Naive thymus-derived CD4-positive, alpha-beta T cell (primary cell): ENCODE measurements at regions not wholly inside any gene's neighbourhood (a gene's known extent, or its start where the extent isn't known, plus 50 kb on each side); places are given as distances from the start of the nearest gene placed in this dataset.

Experiments used
- ATAC-seq: fragments of 150-1000 bp; cut with Tn5 transposase; 2 replicates; pipeline ENCODE4 v1.10.0; 2021; ENCODE audit warnings: mild to moderate bottlenecking, moderate library complexity
- CTCF ChIA-PET: fragments of 350-600 bp; sonication (Branson Sonifier 250); formaldehyde crosslinking; loops from one replicate; lab custom pipeline; 2021; ENCODE audit warnings: antibody characterized with exemption; lab: Charles Lee
- POLR2A ChIA-PET: fragments of 350-600 bp; sonication (Branson Sonifier 250); formaldehyde crosslinking; loops from one replicate; lab custom pipeline; 2021; ENCODE audit warnings: antibody characterized with exemption, inconsistent platforms; lab: Charles Lee
- DNase-seq, 9 donors: peaks; one replicate each; pipeline versions ENCODE4 v3.0.0 to v3.0.0-alpha.2; 2020 to 2022; ENCODE audit warnings: mixed read lengths in 1 of 9
- H3K27ac ChIP-seq: one replicate; pipeline ENCODE4 v1.7.0; 2013; ENCODE audit warnings: mild to moderate bottlenecking, low read depth, low read length, moderate library complexity
- H3K27me3 ChIP-seq, 2 donors: one replicate each; pipeline ENCODE4 v1.7.0; 2013; ENCODE audit warnings: low read length in 2 of 2, mild to moderate bottlenecking in 2 of 2, moderate library complexity in 2 of 2; ENCODE audit not compliant: control insufficient read depth in 2 of 2, insufficient read depth in 2 of 2
- H3K36me3 ChIP-seq, 3 experiments: 1 replicate in 2 of 3; 2 replicates in 1 of 3; pipeline ENCODE4 v1.7.0; 2013; ENCODE audit warnings: low read length in 3 of 3, mild to moderate bottlenecking in 3 of 3, moderate library complexity in 1 of 3; ENCODE audit not compliant: insufficient read depth in 3 of 3, control insufficient read depth in 2 of 3
- H3K4me1 ChIP-seq, 2 donors: one replicate each; pipeline ENCODE4 v1.7.0; 2013; ENCODE audit warnings: low read length in 2 of 2, mild to moderate bottlenecking in 2 of 2, moderate library complexity in 1 of 2; ENCODE audit not compliant: control insufficient read depth in 2 of 2, insufficient read depth in 2 of 2
- H3K4me3 ChIP-seq: 2 replicates; pipeline ENCODE4 v1.7.0; 2013; ENCODE audit warnings: mild to moderate bottlenecking, low read length
- H3K9me3 ChIP-seq, 3 experiments: 1 replicate in 2 of 3; 2 replicates in 1 of 3; pipeline ENCODE4 v1.7.0; 2013; ENCODE audit warnings: low read length in 3 of 3; ENCODE audit not compliant: control insufficient read depth in 2 of 3
- H3K27ac Mint-ChIP-seq, 9 donors: one replicate each; pipeline ENCODE4 v1.8.0; 2020 to 2022; ENCODE audit warnings: mixed read lengths in 9 of 9, mild to moderate bottlenecking in 8 of 9, moderate library complexity in 5 of 9, inconsistent platforms in 2 of 9
- H3K27me3 Mint-ChIP-seq, 5 donors: one replicate each; pipeline ENCODE4 v1.8.0; 2021 to 2022; ENCODE audit warnings: mixed read lengths in 5 of 5, mild to moderate bottlenecking in 1 of 5
- H3K36me3 Mint-ChIP-seq, 5 donors: one replicate each; pipeline ENCODE4 v1.8.0; 2020 to 2022; ENCODE audit warnings: mixed read lengths in 5 of 5, mild to moderate bottlenecking in 3 of 5, inconsistent platforms in 1 of 5
- H3K4me1 Mint-ChIP-seq, 7 donors: one replicate each; pipeline ENCODE4 v1.8.0; 2020 to 2022; ENCODE audit warnings: mixed read lengths in 7 of 7, mild to moderate bottlenecking in 3 of 7, inconsistent platforms in 1 of 7
- H3K4me3 Mint-ChIP-seq, 10 donors: one replicate each; pipeline ENCODE4 v1.8.0; 2020 to 2022; ENCODE audit warnings: mild to moderate bottlenecking in 10 of 10, mixed read lengths in 10 of 10, moderate library complexity in 6 of 10, inconsistent platforms in 2 of 10
- H3K9me3 Mint-ChIP-seq, 11 donors: one replicate each; pipeline ENCODE4 v1.8.0; 2020 to 2022; ENCODE audit warnings: mixed read lengths in 11 of 11, mild to moderate bottlenecking in 4 of 11, inconsistent platforms in 1 of 11, moderate library complexity in 1 of 11
- intact Hi-C, 2 donors: fragments of 100-400 bp; cut with micrococcal nuclease; formaldehyde crosslinking; loops; one replicate each; pipeline ENCODE4 v1.15.1; 2023

DNA sequence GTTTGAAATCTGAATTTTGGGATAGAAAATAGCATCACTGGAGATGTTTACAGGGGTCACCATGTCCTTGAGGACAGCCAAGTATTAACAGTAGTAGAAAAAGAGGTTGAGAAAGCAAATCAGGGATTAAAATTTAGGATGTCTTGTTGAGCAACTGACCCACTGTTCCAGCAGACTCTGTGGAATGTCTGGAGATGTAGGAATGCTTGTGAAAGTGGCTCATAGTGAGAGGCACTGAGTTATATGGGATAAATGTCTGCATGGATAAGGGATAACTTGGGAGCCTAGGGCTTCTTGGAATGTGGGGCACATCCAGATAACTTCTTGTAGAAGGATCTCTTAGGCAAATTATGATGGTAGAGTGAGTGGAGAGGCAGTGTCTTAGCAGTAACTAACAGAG is 495.0 kb downstream of the TMX3 start:
- Mint-ChIP-seq H3K9me3 (peaks cover 0 to 2% (median 0%) of the 10 kb centered on the region in 11 donors), H3K27me3 (no peaks in the 10 kb centered on the region), H3K27ac (no peak overlapping the region), H3K36me3 (no peaks in the 10 kb centered on the region), H3K4me1 (peaks cover 0 to 5% (median 0%) of the 10 kb centered on the region in 7 donors), H3K4me3 (no peak overlapping the region)
- Histone ChIP-seq H3K4me1 (no peaks in the 10 kb centered on the region), H3K9me3 (no peaks in the 10 kb centered on the region), H3K4me3 (no peak overlapping the region), H3K27me3 (no peaks in the 10 kb centered on the region), H3K36me3 (no peaks in the 10 kb centered on the region), H3K27ac (no peak overlapping the region)
- ChIA-PET POLR2A (no interaction called here), CTCF (no interaction called here)
- no peak for ATAC-seq
- intact Hi-C loops = loop anchor here in 1 of 2 donors (10.0 kb wide), 1 partner anchor 435 kb away; no protein-coding TSS in a partner anchor
- DNase-seq = no peak

DNA sequence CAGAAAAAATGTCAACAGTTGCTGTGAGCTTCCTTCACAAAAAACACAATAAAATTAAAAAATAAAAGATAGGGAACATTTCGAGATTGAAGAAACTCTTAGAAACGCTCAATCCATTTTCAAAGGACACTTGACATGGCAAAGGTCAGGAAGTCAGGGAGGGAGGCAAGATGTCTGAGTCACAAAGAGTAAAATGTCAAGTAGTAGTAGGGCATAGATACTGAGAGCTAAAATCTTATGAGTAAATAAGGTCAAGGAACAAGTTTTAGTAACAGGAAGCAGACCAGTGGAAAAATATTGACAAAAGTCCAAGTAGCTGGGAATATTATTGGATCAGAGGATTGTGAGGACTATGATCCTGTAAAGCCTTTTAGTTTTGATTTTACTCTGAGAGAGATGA is 495.6 kb downstream of the TMX3 start:
- no peak for DNase-seq
- no peak for ATAC-seq
- Mint-ChIP-seq H3K4me3 (no peak overlapping the region), H3K9me3 (peaks cover 0 to 2% (median 0%) of the 10 kb centered on the region in 11 donors), H3K27me3 (no peaks in the 10 kb centered on the region), H3K36me3 (no peaks in the 10 kb centered on the region), H3K4me1 (peaks cover 0 to 5% (median 0%) of the 10 kb centered on the region in 7 donors), H3K27ac (no peak overlapping the region)
- Histone ChIP-seq H3K27me3 (no peaks in the 10 kb centered on the region), H3K36me3 (no peaks in the 10 kb centered on the region), H3K4me1 (no peaks in the 10 kb centered on the region), H3K27ac (no peak overlapping the region), H3K9me3 (no peaks in the 10 kb centered on the region), H3K4me3 (no peak overlapping the region)
- intact Hi-C loops = loop anchor here in 1 of 2 donors (10.0 kb wide), 1 partner anchor 436 kb away; no protein-coding TSS in a partner anchor
- POLR2A ChIA-PET = no interaction called here
- CTCF ChIA-PET = no interaction called here

DNA sequence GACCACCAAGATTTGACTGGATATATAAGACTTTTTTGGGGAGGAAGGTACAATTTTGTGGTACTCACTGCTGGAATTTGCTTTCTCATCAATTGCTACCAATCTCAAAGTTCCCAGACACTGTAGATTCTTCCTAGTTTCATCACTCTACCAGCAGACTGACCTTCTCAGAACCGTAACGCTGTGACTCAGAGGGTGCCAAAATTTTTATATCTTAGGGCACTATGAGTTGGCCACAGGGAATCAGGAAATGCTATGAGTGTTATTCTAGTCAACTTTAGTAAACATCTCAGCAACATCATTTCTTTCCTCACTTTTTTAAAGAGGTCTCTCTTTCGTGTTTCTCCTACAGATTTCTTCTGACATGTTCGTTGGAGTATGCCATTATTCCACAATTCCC is 499.0 kb downstream of the TMX3 start:
- Histone ChIP-seq H3K9me3 (no peaks in the 10 kb centered on the region), H3K27ac (no peak overlapping the region), H3K36me3 (no peaks in the 10 kb centered on the region), H3K4me1 (no peaks in the 10 kb centered on the region), H3K27me3 (no peaks in the 10 kb centered on the region), H3K4me3 (no peak overlapping the region)
- CTCF ChIA-PET = no interaction called here
- no peak for ATAC-seq
- intact Hi-C loops = loop anchor here in 1 of 2 donors (10.0 kb wide), 1 partner anchor 439 kb away; no protein-coding TSS in a partner anchor
- Mint-ChIP-seq H3K4me3 (no peak overlapping the region), H3K4me1 (no peaks in the 10 kb centered on the region), H3K27me3 (no peaks in the 10 kb centered on the region), H3K36me3 (no peaks in the 10 kb centered on the region), H3K27ac (no peak overlapping the region), H3K9me3 (peaks cover 0 to 2% (median 0%) of the 10 kb centered on the region in 11 donors)
- POLR2A ChIA-PET = no interaction called here
- no peak for DNase-seq

DNA sequence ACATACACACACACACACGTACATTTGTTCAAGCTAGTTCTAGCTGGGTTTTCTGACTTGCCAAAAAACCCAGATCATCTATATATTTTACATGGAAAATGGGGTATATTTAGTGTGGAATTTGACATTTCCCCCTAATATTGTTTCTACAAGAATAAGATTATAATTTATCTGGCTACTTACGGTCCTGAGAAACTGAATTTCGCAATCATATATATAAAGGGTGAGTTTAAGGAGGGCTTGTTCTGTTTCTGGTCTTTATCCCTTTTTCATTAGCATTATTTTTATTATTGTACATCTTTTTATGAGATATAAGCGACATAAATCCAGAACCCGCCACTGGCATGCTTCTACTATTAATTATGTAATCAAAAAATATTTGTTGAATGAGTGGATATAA is 528.9 kb downstream of the TMX3 start:
- no peak overlapping the region for H3K27ac Mint-ChIP-seq
- H3K9me3 ChIP-seq = no peaks in the 10 kb centered on the region
- ATAC-seq (no peak), DNase-seq (no peak)
- no peaks in the 10 kb centered on the region for H3K4me1 Mint-ChIP-seq
- no peak overlapping the region for H3K4me3 ChIP-seq
- intact Hi-C loops = no loop called here
- no peak overlapping the region for H3K4me3 Mint-ChIP-seq
- no peaks in the 10 kb centered on the region for H3K4me1 ChIP-seq
- no peaks in the 10 kb centered on the region for H3K27me3 Mint-ChIP-seq
- H3K27me3 ChIP-seq = no peaks in the 10 kb centered on the region
- POLR2A ChIA-PET = no interaction called here
- no peaks in the 10 kb centered on the region for H3K36me3 ChIP-seq
- H3K9me3 Mint-ChIP-seq = peaks cover 0 to 8% (median 0%) of the 10 kb centered on the region in 11 donors
- no peaks in the 10 kb centered on the region for H3K36me3 Mint-ChIP-seq
- CTCF ChIA-PET = no interaction called here
- H3K27ac ChIP-seq = no peak overlapping the region

DNA sequence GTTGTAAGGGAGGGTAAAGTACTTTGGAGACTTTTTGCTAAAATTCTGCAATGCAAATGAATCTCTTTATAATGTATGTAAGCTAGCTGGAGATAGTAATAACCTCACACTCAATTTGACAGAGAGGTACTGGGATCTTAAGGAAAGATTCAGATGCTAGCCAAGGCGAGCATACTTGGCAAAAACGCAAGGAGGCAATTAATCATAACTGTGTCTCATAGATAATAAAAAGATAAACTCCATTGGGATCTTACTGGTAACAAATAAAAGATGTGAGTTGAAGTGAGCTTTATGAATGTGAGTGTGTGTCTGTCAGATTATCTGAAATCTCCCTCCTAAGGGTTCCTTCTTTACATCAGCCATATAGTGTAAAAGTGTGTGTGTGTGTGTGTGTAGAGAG is 533.0 kb downstream of the TMX3 start:
- H3K4me1 Mint-ChIP-seq = no peaks in the 10 kb centered on the region

DNA sequence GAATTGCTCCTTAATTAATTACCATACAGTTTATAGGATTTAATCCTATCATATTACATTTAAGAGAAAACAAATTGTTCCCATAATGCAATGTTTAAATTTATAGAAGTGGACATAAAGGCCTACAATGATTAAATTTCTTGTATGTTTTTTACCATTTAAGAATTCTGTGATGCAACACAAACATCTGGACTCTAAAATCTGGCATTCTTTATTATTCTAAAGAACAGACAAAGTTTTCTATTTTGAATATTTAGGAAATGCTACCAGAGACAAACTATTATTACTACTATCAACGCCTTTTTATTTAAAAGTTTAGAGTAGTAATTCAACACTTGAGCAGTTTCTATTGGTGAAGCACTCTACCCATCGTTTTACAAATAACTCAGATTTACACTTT is 535.1 kb downstream of the TMX3 start:
- no peak for ATAC-seq
- Mint-ChIP-seq H3K4me3 (no peak overlapping the region), H3K4me1 (no peaks in the 10 kb centered on the region), H3K27ac (no peak overlapping the region), H3K9me3 (peaks cover 0 to 8% (median 0%) of the 10 kb centered on the region in 11 donors), H3K27me3 (no peaks in the 10 kb centered on the region), H3K36me3 (no peaks in the 10 kb centered on the region)
- Histone ChIP-seq H3K27ac (no peak overlapping the region), H3K4me3 (no peak overlapping the region), H3K27me3 (no peaks in the 10 kb centered on the region), H3K9me3 (no peaks in the 10 kb centered on the region), H3K4me1 (no peaks in the 10 kb centered on the region), H3K36me3 (no peaks in the 10 kb centered on the region)
- intact Hi-C loops = no loop called here
- no peak for DNase-seq
- CTCF ChIA-PET = no interaction called here
- POLR2A ChIA-PET = no interaction called here

More for the DNA sequence above, 533.0 kb downstream of the TMX3 start:
- no peaks in the 10 kb centered on the region for H3K36me3 Mint-ChIP-seq
- no peaks in the 10 kb centered on the region for H3K4me1 ChIP-seq
- ChIA-PET POLR2A (no interaction called here), CTCF (no interaction called here)
- no peak for ATAC-seq
- no peak overlapping the region for H3K4me3 Mint-ChIP-seq
- no peaks in the 10 kb centered on the region for H3K9me3 ChIP-seq
- H3K4me3 ChIP-seq = no peak overlapping the region
- no peaks in the 10 kb centered on the region for H3K27me3 ChIP-seq
- H3K27me3 Mint-ChIP-seq = no peaks in the 10 kb centered on the region
- peaks cover 0 to 8% (median 0%) of the 10 kb centered on the region in 11 donors for H3K9me3 Mint-ChIP-seq
- H3K27ac Mint-ChIP-seq = no peak overlapping the region
- intact Hi-C loops = no loop called here
- no peak for DNase-seq
- H3K36me3 ChIP-seq = no peaks in the 10 kb centered on the region
- H3K27ac ChIP-seq = no peak overlapping the region

DNA sequence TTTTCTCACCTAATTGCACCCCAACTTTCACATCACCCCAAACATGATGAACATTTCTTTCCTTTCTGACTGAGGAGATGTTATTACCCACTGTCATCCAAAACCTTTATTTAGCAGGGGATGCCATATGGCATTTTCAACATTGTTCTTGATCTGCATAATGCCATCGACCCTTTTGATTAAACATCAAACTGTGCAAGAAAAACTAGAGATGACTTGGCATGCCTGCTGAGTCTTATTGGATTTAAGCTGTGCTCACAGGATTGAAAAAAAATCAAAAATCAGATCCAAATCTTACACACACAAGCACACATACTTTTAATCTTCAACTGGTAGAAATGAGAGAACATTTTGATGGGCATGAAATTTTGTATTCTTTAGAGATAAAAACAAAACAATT is 536.0 kb downstream of the TMX3 start:
- DNase-seq = no peak
- H3K36me3 ChIP-seq = no peaks in the 10 kb centered on the region
- no peak overlapping the region for H3K4me3 ChIP-seq
- CTCF ChIA-PET = no interaction called here
- no peaks in the 10 kb centered on the region for H3K4me1 ChIP-seq
- H3K9me3 Mint-ChIP-seq = peaks cover 0 to 8% (median 0%) of the 10 kb centered on the region in 11 donors
- intact Hi-C loops = no loop called here
- H3K4me1 Mint-ChIP-seq = no peaks in the 10 kb centered on the region
- H3K27ac ChIP-seq = no peak overlapping the region
- no peak overlapping the region for H3K4me3 Mint-ChIP-seq
- H3K27ac Mint-ChIP-seq = no peak overlapping the region
- ATAC-seq = no peak
- no peaks in the 10 kb centered on the region for H3K27me3 Mint-ChIP-seq
- H3K27me3 ChIP-seq = no peaks in the 10 kb centered on the region
- no peaks in the 10 kb centered on the region for H3K9me3 ChIP-seq
- H3K36me3 Mint-ChIP-seq = no peaks in the 10 kb centered on the region
- POLR2A ChIA-PET = no interaction called here
